Activated naive CD4-positive, alpha-beta T cell treated with anti-CD3 and anti-CD28 coated beads, Interleukin-2, amount 50 U/mL, for 72 hours (primary cell): ENCODE measurements at regions not wholly inside any gene's neighbourhood (a gene's known extent, or its start where the extent isn't known, plus 50 kb on each side); places are given as distances from the start of the nearest gene placed in this dataset.
A peak's percentile ranks its signal among the peaks of the same experiment; 100 is the strongest.

Source experiments
- ATAC-seq, 2 donors: fragments of 150-1000 bp; cut with Tn5 transposase; 2 replicates each; pipeline ENCODE4 v1.10.0; 2021; ENCODE audit warnings: mild to moderate bottlenecking in 2 of 2, moderate library complexity in 2 of 2
- DNase-seq, 2 donors: peaks; one replicate each; pipeline ENCODE4 v3.0.0; 2021 to 2022; ENCODE audit warnings: low spot score in 2 of 2
- H3K27ac Mint-ChIP-seq, 2 donors: one replicate each; pipeline ENCODE4 v1.8.0; 2022; ENCODE audit warnings: mild to moderate bottlenecking in 2 of 2, mixed read lengths in 2 of 2
- H3K36me3 Mint-ChIP-seq, 2 donors: one replicate each; pipeline ENCODE4 v1.8.0; 2022; ENCODE audit warnings: mixed read lengths in 2 of 2
- H3K9me3 Mint-ChIP-seq, 2 donors: one replicate each; pipeline ENCODE4 v1.8.0; 2022; ENCODE audit warnings: mixed read lengths in 2 of 2

DNA sequence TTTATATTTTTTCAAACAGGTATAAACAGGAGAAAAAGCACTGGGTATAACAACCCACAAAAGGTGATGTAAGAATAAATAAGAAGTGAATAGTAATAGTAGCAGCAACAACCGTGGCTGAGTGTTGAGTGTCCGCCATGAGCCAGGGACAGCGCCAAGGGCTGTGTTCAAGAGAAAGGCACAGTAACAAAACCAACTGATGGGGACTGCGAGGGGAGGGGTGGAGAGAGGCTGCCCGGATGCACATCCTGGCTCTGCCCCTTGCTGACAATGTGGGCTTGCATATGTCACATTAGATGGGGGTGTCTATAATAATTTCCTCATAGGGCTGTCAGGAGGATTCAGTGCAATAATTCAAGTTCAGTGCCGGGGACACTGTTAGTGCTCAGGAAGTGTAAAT lies 912.4 kb downstream of the VRK1 start:
- DNase-seq (no peak), ATAC-seq (no peak)
- H3K9me3 Mint-ChIP-seq: peaks cover 11 to 18% of the 10 kb centered on the region in 2 donors
- H3K27ac Mint-ChIP-seq: no peak overlapping the region
- peaks cover 0 to 15% of the 10 kb centered on the region in 2 donors for H3K36me3 Mint-ChIP-seq

- ATAC-seq: no peak
- H3K27ac Mint-ChIP-seq: no peak overlapping the region
- H3K36me3 Mint-ChIP-seq: peaks cover 0 to 5% of the 10 kb centered on the region in 2 donors
These were observed 913.5 kb downstream of the VRK1 start for GRCh38 chr14:97710726-97711125.

GRCh38 chr14:97712471-97712870 lies 915.3 kb downstream of the VRK1 start:
- H3K36me3 Mint-ChIP-seq: no peaks in the 10 kb centered on the region
- peak overlapping the region in 1 of 2 donors; percentile 81 for H3K27ac Mint-ChIP-seq
- ATAC-seq: no peak
- no peak for DNase-seq
- peaks cover 3 to 9% of the 10 kb centered on the region in 2 donors for H3K9me3 Mint-ChIP-seq

More at GRCh38 chr14:97710726-97711125, 913.5 kb downstream of the VRK1 start:
- DNase-seq: no peak
- peaks cover 11 to 18% of the 10 kb centered on the region in 2 donors for H3K9me3 Mint-ChIP-seq

GRCh38 chr14:97713023-97713422 lies 915.8 kb downstream of the VRK1 start:
- peaks cover 3 to 9% of the 10 kb centered on the region in 2 donors for H3K9me3 Mint-ChIP-seq
- peak overlapping the region in 1 of 2 donors; percentile 81 for H3K27ac Mint-ChIP-seq
- H3K36me3 Mint-ChIP-seq: no peaks in the 10 kb centered on the region
- ATAC-seq: peak; percentile 97 to 98
- peak in 1 of 2 donors; percentile 60 for DNase-seq

DNA sequence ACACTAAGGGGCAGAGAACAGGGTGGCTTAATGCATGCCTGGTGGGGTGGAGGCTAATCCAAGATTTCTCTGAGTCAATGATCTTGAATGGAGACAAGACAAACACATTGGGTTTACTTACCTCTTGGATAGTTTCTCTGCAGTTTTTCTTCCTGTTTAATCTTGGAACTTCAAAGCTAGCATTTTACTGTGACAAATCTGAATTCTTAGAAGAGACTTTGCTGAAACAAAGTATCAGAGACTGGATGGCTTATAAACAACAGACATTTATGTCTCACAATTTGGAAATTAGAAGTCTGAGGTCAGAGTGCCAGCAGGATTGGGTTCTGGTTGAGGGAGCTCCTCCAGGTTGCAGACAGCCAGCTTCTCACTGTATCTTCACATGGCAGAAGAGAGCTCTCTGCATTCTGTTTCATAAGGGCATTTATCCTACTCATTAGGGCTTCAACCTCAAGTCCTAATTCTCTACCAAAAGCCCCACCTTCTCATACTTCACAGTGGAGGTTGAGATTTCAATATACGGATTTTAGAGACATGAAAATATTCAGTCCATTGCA lies 921.8 kb downstream of the VRK1 start:
- DNase-seq (no peak), ATAC-seq (no peak)
- Mint-ChIP-seq H3K36me3 (peaks cover under 1 to 12% of the 10 kb centered on the region in 2 donors), H3K9me3 (peaks cover 6 to 11% of the 10 kb centered on the region in 2 donors), H3K27ac (peak overlapping the region in 1 of 2 donors; percentile 43)

DNA sequence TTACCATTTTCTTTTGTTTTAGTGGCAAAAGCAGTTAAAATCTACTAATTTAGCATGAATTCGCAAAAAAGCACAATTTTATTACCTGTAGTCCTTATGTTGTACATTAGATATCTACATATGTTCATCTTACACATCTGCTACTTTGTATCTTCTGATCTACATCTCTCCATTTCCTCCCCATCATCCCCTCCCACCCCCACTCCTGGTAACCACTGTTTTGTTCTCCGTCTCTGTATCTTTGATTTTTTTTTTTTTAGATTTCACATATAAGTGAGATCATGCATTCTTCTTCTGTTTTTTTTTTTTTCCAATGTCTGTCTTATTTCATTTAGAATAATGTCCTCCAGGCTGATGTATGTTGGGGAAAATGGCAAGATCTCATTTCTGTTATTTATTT lies 922.7 kb downstream of the VRK1 start:
- peak overlapping the region in 1 of 2 donors; percentile 35 for H3K27ac Mint-ChIP-seq
- H3K9me3 Mint-ChIP-seq: peaks cover 6 to 11% of the 10 kb centered on the region in 2 donors
- peaks cover 9 to 12% of the 10 kb centered on the region in 2 donors for H3K36me3 Mint-ChIP-seq
- DNase-seq (no peak), ATAC-seq (peak in 1 of 2 donors; percentile 9)

DNA sequence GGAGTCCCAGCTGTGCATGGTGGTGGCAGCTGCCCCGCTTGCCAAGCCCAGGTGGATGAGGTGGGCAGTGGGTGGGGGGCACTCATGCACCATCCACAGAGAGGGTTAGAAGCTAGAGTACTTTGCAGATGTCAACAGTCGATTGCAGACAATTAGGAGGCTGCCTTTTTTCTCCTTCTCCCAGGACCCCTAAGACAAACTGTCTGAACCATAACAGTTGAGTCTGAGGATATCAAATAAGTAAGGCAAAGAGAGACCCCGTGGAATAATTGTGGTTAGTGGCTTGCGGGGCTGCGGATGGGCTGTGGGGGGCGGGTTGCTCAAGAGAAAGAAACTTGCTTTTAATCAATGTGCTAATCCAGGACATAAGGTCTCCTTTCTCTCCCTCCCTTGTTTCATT lies 926.2 kb downstream of the VRK1 start:
- ATAC-seq: no peak
- Mint-ChIP-seq H3K27ac (peak overlapping the region in 1 of 2 donors; percentile 95), H3K36me3 (peaks cover 9 to 12% of the 10 kb centered on the region in 2 donors), H3K9me3 (peaks cover 6 to 11% of the 10 kb centered on the region in 2 donors)
- DNase-seq: no peak

GRCh38 chr14:97723819-97724218 lies 926.6 kb downstream of the VRK1 start:
- Mint-ChIP-seq H3K27ac (peak overlapping the region; percentile 95 to 97), H3K9me3 (peaks cover 6 to 11% of the 10 kb centered on the region in 2 donors), H3K36me3 (peaks cover 9 to 12% of the 10 kb centered on the region in 2 donors)
- ATAC-seq (peak; percentile 32 to 59), DNase-seq (no peak)

DNA sequence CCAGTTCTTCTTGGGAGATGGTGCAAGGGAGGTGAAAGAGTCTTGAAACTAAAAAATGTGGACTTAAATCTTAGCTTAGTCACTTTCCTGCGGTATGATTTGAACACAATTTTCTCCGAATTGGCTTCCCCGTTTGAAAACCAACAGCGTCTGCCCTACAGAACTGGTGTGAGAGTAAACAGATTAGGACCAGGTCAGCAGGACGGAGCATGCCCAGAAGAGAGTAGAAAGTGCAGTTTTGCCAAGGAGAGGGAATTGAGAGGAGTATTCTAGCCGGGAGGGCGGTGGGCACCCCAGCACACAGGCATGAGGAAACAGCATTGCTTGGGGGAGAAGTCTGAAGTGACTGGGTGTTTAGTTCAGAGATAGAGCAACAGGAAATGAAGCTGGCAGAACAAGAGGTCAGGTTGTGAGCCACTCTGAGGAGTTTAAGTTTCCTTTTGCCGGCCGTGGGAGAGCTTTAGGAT lies 927.1 kb downstream of the VRK1 start:
- Mint-ChIP-seq H3K36me3 (peaks cover 9 to 12% of the 10 kb centered on the region in 2 donors), H3K27ac (peak overlapping the region; percentile 95 to 97), H3K9me3 (peaks cover 6 to 11% of the 10 kb centered on the region in 2 donors)
- ATAC-seq (peak; percentile 89 to 95), DNase-seq (peak in 1 of 2 donors; percentile 40)

DNA sequence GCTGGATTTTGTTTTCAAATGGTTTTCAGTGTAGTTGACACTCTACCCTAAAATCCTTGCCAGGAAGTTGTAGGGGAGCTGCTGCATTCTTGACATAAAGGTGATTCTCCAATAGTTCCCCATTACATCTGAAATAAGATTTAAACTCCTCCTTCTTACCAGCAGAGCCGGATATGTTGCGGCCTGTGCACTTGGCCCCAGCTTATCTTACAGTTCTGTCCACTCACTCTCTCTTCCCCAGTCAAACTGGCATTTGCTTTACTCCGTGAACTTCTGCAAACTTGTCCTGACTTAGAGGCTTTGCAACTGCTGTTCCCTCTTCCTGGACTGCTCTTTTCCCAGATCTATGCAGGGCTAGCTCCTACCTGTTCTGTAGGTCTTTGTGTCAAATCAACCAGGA lies 929.5 kb downstream of the VRK1 start:
- DNase-seq (no peak), ATAC-seq (no peak)
- peaks cover 9 to 10% of the 10 kb centered on the region in 2 donors for H3K36me3 Mint-ChIP-seq
- H3K27ac Mint-ChIP-seq: peak overlapping the region in 1 of 2 donors; percentile 66
- H3K9me3 Mint-ChIP-seq: peaks cover 2 to 5% of the 10 kb centered on the region in 2 donors

DNA sequence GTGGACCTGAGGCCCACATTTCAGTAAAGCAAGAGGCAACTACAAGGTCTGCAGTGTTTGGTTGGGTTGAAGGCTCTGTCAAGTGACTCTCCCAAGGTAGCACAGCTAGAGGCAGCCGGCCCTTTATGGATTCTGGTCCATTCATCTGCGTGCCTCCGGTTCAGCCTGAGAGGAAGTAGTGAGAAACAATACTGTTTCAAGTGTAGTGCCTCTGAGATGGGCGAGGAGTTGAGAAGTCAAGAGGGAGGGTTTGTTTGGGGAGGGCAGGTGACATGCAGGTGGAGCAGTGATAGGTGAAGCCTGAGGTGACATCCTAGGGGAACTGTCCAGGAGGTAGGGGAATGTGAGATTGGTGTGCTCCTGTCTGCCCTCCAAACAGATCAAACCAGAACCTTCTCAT lies 933.5 kb downstream of the VRK1 start:
- DNase-seq: no peak
- Mint-ChIP-seq H3K27ac (peak overlapping the region in 1 of 2 donors; percentile 67), H3K36me3 (peaks cover 0 to 5% of the 10 kb centered on the region in 2 donors), H3K9me3 (no peaks in the 10 kb centered on the region)
- ATAC-seq: peak in 1 of 2 donors; percentile 37

DNA sequence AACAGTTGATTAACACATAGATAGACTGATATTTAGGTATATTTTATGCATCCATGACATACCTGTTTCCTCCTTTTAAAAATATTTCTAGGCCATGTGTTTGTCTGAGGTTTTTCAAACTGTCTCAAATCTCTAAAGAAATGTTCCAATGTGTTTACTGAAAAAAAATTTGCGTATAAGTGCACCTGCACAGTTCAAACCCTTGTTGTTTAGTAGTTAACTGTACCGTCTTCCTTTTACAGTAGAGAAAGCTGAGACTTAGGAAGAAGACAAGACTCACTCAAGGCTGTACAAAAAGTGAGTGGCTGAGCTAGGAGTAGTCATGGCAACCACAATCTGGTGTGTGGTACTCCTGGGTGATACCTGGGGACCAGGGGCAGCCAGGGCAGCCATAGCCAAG lies 934.6 kb downstream of the VRK1 start:
- DNase-seq (no peak), ATAC-seq (no peak)
- peak overlapping the region in 1 of 2 donors; percentile 14 for H3K27ac Mint-ChIP-seq
- peaks cover 0 to 5% of the 10 kb centered on the region in 2 donors for H3K36me3 Mint-ChIP-seq
- H3K9me3 Mint-ChIP-seq: no peaks in the 10 kb centered on the region

DNA sequence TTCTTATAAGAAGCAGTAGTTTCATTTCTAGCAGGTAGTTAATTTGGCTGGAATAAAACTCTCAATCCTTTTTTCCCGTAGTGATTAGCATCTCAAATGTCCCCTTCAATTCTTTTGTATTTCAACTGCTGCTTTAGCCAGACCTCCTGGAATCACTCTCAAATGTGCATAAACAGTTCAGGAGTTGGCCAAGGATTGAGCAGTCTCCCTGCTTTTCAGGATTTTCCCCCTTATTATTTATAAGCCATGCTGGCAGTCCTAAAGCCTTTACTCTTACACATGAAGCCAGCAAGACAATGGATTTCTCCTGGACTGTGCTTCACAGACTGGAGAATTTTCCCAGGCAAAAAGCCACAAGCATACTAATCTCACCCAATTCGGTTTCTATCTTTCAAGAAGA lies 950.1 kb downstream of the VRK1 start:
- H3K9me3 Mint-ChIP-seq: peaks cover 0 to 8% of the 10 kb centered on the region in 2 donors
- H3K36me3 Mint-ChIP-seq: peaks cover 0 to 5% of the 10 kb centered on the region in 2 donors
- no peak overlapping the region for H3K27ac Mint-ChIP-seq
- no peak for ATAC-seq
- DNase-seq: no peak

DNA sequence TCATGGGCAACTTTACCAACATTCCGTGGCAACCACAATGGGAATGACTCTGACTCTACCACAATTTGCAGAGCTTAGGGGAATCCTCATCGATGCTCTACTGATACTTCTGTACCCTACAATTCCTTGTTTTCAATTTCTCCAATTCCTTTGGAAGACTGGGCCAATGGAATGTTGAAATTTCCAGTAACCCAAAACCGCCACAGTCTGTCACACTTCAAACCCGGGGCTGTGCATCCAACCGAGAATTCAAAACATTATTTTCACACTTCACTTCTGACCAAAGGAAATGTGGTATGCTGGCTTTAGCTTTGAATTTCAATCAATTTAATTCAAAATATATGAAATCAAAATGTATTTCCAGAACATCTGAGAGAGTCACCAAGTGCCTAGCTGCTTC lies 951.4 kb downstream of the VRK1 start:
- no peak overlapping the region for H3K27ac Mint-ChIP-seq
- ATAC-seq (no peak), DNase-seq (no peak)
- peaks cover 0 to 5% of the 10 kb centered on the region in 2 donors for H3K36me3 Mint-ChIP-seq
- peaks cover 0 to 8% of the 10 kb centered on the region in 2 donors for H3K9me3 Mint-ChIP-seq

DNA sequence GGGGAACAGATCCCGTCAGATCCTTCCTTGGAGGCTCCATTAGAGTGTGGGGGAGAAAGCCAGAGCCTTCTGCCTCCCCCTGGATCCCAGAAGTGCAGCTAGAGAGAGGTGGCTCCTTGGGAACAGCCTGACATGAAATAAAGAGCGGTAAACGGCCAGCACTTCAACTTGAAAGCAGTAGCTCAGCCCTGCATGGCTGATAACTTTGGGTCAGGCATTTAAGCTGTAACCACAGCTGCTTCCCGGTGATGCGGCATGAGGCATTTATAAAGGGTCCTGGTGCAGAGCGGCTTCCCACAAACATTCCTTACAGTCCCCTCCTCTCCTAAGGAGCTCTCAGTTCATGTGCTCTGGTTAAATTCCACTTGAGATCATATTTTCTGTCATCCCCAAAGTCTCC lies 960.3 kb downstream of the VRK1 start:
- H3K36me3 Mint-ChIP-seq: no peaks in the 10 kb centered on the region
- no peaks in the 10 kb centered on the region for H3K9me3 Mint-ChIP-seq
- peak overlapping the region in 1 of 2 donors; percentile 55 for H3K27ac Mint-ChIP-seq
- no peak for DNase-seq
- no peak for ATAC-seq

GRCh38 chr14:97760050-97760449 lies 962.9 kb downstream of the VRK1 start:
- no peak overlapping the region for H3K27ac Mint-ChIP-seq
- DNase-seq (no peak), ATAC-seq (no peak)
- no peaks in the 10 kb centered on the region for H3K36me3 Mint-ChIP-seq
- H3K9me3 Mint-ChIP-seq: peaks cover 0 to 5% of the 10 kb centered on the region in 2 donors

- no peak for DNase-seq
- peaks cover 0 to 8% of the 10 kb centered on the region in 2 donors for H3K9me3 Mint-ChIP-seq
- ATAC-seq: no peak
- H3K36me3 Mint-ChIP-seq: no peaks in the 10 kb centered on the region
- H3K27ac Mint-ChIP-seq: peak overlapping the region in 1 of 2 donors; percentile 65
These were observed 965.2 kb downstream of the VRK1 start for GRCh38 chr14:97762386-97762785.
